HUDEP-2 (cell line): ENCODE measurements at regions not wholly inside any gene's neighbourhood (a gene's known extent, or its start where the extent isn't known, plus 50 kb on each side); places are given as distances from the start of the nearest gene placed in this dataset.
A peak's percentile ranks its signal among the peaks of the same experiment; 100 is the strongest.

ENCODE experiments used
- DNase-seq, 76 experiments: peaks; one replicate each; lab custom pipeline; 2025; ENCODE audit not compliant: unreplicated experiment in 76 of 76; lab: John Stamatoyannopoulos, UW

DNA sequence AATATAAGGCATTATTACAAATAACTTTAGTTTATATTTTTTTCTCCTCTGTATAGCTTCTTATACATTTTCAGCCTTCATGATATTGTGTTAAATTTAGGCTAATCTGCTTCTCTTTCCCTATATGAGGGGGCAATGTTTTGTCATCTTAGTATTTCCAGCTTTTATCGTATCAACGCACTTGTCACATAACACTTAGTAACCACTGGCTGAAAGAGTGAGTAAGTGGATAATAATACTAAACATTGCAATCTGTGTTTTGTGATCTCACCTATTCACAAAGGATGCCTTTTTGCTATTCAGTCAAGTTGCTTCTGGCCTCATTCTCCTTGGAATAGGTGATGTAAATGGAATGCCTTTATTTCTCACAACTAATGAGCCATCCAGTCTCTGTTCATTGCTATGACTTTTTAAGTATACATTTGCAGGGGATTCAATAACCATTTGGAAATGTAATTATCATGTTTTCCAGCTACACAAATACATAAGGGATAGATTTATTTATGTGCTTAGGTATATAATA is 260.9 kb downstream of the BMP4 start:
- no peak for DNase-seq

DNA sequence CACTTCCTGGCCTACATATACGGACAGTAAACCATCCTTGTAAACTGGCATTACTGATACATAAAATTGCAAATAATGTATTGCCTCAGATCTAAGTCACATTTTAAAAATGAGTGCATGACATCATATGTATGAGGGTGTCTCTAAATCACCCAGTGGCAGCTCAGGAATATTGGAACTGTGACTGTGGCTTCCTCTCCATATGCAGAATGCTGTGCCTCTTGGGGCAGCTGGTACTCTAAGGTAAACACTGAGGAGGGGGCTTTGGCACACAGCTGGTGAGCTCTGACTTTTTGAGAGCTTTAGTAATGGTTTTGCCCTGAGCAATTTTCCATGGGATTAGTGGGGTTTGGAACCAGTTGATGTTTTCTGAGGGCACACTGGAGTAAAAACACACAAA is 263.7 kb downstream of the BMP4 start:
- DNase-seq, result no peak

DNA sequence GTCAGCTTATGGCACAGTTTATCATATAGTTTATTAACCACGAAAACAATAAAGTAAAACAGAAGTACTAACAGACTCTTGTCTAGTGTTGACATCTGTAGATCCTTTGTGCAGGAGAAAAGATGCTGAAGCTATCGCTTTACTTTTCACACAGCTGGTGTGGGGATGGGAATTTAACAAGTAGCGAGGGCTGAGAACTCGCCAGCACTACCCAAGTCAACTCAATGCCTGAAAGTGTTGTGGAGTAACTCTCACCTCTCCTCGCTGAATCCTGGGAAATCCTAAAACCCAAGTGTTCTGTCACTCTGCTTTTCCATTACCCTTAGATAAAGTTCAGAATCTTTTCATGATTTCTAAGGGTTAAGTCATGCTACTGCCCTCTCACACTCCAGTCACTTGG is 264.2 kb downstream of the BMP4 start:
- no peak for DNase-seq

DNA sequence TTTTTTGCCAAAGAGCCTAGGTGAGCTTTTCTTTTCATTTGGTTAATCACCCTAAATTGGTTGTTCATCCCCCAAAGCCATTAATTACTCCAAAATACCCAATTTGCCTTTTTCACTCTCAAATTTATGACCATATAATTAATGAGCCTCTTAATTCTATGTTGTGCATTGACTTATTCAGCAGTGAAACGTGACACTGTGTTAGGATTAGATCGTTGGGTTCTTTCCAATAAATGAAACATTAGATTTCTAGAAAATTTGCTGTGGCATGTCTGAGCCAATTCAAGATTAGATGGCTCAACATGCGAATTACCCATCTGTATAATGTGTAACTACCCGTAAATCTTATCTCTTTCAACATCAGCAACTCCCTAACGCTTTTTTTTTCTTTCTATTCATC is 273.4 kb downstream of the BMP4 start:
- DNase-seq, result no peak

DNA sequence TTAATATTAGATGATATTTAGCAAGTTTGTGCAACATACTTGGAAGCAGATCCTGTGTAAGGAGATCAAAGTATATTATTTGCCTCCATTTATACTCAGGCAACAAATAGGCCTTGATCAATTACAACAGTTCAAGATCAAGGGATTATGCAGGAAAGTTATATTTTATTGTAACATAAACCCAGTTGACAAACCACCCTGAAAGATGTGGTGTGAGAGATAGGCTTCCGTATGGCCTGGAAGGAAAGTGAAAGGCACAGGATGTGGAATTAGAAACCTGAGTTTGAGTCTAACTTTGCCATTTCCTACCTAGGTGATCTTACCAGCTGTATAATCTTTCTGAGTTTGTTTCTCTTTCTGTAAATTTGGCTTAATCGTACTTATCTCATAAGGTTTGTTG is 284.1 kb downstream of the BMP4 start:
- DNase-seq, result no peak

DNA sequence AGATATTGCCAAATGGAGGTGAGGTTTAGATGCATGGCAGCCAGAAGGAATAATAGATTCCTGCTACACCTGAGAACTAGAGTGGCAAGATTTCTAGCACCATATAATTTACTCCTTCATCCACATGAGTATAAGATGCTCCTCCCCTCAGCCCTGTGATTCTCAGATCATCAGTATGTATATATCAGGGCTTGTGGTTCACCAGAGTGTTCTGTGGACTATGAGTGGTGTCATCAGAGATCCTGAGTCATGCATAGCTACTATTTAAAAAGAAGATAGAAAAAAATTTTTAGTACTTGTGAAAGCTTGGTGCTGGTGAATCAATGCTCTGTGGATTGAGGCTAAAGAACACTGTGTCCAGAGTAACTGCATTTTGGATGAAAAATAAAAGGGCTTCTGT is 285.9 kb downstream of the BMP4 start:
- no peak for DNase-seq

DNA sequence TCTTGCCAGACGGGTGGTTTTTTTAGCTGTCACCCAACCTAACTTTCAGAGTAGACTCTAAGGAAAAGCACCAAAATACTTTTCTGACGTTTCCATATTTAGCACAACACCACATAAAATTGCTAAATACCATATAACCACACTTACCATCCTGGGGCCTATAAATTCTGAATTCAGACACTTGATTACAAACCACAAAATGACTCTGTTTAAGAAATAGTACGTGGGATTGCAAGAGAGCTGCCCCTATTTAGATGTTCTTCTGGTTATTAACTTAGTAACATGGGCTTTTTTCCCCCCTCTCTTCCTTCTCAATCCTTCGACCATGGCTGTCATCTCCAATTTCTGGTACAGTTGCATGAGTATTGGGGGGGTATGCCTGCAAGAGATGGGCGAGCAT is 287.7 kb downstream of the BMP4 start:
- no peak for DNase-seq

DNA sequence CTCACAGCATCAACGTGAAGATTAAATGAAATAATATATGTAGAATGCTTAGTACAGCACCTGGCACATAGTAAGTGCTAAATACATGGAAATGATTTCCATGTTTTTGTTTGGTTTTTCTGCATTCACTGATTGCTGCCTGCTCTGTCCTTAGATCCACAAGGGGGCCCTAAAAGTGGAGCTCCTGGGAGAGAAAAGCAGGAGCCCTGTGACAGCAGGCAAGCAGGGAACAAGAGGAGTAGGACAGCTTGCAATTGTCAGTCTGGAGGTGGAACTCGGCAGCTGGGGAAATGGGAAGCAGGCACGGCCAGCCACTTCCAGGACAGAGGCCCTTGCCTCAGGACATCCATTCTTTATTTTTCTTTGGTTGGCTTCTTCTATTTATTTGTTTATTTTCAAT is 292.9 kb downstream of the BMP4 start:
- peak in 1 of 76 experiments; percentile 0 for DNase-seq

DNA sequence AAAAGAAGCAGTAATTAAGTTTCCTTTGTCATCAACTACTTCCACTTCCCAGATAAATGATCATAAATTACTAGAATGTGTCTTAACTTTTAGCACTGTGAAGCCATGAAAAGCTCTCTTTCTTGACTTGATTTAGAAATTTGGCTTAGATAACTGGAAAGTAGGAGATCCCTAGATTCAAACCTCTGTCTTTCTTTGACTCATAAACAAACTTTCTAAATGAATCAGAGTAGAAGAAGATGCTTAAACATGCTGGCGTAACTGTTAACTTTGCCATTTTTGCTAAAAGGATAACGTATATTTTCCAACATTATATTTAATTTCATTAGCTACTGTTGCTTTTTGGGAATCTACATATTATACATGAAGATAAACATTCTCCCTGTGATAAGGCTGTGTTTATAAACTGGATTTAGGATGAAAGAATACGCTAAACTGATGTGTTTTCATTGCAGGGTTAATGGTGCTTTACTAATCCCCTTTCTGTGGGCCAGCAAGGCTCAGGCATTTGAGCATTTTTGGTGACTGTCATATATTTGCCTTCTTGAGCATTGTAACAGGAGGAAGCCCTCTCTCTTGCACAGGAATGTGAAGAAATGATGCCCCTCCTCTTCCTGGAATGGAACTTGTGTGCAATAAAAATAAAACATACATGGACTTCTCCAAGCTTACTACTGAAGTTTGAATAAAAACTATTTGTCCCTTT is 301.4 kb downstream of the BMP4 start:
- DNase-seq, result no peak

DNA sequence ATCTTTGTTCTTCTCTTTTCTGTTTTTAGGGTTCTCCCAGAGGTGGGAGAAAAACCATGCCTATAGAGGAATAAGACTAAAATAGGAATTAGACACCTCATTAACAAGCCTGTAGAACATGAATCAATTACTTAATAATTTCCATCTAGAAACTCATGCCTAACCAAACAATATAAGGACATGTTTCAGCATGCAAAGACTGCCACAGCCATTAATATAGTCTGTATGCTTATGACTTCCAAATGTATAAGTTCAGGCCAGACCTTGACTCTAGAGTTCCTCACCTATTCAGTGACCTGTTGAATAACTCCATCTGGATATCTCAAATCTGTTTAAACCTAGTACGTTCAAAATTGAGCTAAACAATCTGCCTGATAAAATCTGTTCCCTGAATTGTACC is 304.6 kb downstream of the BMP4 start:
- no peak for DNase-seq

DNA sequence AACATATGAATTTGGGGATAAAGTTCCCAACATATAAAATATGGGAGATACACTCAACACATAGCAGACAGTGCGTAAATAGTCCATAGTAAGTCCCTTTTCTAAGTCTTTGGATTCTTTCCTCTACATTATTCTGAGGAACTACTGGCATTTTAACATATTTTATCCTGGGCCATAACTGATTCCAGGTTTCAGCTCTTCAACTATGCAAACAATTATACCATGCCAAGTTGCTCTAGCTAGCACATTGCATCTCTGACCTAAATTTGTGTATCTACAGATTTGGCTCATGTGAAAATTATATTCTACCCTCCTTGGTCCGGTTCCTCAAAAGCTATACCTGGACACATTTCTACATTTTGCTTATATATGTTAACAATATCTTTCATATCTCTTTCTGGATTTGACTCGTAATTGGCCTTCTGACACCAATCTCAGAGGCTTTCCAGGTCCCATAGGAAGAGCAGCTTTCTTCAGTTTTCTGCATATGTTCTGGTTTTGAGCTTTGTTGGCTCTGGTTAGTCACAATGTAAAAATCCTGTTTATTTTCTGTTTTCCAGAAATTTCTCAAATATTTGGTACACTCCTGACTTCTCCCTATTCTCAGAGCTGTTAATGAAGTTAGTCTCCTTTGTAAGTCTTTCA is 305.4 kb downstream of the BMP4 start:
- no peak for DNase-seq

DNA sequence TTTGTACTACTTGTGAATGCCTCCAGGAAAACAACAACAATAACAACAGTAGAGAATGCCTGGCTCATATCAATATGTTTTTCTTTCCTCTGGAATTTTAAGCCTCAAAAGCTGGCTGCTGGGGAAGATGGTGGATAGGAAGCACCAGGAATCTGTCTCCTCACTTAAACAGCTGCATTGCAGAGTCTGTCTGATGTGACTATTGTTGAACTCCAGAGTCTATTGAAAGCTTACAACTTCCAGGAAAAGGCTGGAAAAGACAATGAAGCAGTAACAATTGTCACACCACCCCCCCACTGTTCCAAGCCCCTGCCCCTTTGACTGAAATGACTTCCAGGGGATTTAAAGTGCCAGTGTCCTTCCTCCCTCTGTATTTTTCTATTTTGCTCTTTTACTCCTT is 309.7 kb downstream of the BMP4 start:
- no peak for DNase-seq

DNA sequence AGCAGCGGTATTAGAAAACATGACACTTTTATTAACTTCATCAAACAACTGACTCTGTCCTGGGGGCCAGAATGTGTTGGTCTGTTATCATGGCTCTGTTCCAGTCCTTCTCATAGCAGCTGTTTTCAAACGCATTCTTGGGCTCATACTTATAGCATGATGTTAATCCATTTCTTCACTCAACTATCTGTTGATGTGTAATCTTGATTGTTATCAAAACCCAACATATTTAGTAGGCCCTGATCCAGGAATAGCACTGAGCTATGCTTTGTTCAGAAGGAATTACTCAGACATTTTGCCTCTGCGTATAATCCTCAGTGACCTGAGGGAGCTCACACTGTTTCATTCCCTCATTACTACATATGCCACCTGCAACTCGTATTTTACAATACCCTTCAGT is 315.9 kb downstream of the BMP4 start:
- no peak for DNase-seq

DNA sequence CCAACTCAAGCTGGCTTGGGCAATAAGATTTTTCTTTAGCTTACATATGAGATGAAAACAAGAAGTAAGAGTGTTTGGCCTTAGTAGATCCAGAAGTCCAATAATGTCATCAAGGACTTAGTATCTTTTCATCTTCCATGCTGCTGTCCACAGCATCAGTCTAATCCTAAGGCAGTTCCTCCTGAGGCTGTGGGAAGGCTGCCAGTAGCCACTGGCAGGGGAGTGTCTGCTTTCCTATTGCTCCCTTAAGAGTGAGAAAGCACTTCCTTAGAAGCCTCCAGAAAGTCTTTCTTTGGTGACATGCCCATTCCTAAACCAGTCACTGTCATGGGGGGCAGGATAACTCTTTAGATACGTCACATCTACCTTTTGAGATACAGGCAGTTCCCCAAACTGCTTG is 317.7 kb downstream of the BMP4 start:
- DNase-seq, result no peak

DNA sequence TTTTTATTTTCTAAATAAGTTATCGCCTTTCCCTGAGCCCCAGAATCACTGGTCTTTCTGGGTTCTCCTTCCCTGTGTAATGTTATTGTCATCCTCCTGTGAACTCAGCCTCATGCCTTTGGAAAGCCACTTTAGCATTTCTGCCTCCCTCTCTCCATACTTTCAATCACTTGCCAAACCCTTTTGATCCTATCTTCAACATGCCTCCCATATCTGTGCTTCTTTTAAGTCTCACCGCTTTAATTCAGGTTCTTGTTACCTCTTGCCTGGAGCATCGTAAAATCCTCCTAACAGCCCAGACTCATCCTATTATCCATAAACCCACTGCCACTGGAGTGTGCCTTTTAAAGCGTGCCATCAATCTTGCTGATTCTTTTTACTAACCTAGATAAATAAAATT is 321.8 kb downstream of the BMP4 start:
- DNase-seq, result no peak

DNA sequence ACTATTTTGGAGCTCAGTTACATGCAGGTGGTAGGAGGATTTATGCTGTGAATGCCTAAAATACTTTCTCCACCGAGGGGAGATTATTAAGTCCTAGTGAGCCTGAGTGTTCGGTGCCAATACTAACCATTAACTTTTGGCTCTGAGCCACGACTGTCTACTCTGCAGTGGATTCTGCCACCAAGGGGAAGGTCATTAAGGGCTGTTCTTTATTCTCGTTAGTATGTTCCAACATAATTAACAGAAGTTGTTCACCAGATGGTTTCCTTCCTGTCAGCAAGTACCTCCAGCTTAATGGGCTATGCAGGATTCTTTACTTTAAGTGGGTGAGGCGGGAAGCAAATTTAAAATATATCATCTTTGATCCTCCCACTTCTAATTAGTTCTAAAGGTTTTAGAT is 326.3 kb downstream of the BMP4 start:
- DNase-seq, result no peak

DNA sequence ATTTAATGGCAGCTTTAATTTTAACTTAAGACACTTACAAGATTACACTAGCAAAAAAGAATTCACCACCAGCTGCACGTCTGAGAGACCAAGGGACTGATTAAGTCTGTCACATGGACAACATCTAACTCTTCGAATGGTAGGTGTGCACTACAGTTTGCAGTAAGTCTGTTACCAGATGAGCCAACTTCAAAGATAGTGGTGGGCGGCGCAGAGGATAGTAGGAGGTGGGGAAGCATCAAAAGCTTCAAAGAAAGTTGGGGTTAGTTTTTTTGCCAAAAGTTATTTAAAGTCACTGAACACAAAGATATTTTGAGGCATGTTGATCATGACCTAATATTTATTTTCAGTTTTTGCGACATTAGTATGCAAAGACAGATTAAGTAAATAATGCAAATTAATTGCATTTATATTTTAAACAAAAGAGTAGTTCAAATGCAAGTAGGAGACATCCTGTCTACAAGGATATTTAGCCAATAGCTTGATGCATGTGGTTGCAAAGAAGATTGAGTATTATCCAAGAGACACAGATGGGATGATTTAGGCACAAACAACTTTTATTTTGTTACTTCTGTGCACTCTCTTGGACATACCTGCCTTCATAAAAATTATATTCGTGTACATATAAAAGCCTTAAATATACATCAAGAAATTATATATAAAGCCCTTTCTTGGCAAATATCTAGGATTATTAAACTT is 327.7 kb downstream of the BMP4 start:
- DNase-seq, result no peak

DNA sequence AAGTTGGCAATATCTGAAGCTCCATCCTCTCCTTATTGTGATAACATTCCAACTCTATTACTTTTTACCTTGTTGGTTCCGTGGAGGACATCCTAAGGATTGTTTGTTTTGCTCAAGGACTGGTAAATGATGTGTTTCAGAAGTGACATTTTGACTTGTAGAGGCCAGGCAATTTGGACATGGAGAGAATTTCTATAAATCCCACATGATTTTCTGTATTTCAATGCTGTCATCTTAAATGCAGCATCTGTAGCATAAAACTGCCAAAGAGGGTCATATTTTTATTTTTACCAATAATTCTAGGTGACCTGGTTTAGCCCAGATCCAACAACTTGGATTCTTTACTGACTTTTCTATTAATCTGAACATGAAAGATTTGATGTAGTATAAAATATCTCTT is 328.4 kb downstream of the BMP4 start:
- no peak for DNase-seq

DNA sequence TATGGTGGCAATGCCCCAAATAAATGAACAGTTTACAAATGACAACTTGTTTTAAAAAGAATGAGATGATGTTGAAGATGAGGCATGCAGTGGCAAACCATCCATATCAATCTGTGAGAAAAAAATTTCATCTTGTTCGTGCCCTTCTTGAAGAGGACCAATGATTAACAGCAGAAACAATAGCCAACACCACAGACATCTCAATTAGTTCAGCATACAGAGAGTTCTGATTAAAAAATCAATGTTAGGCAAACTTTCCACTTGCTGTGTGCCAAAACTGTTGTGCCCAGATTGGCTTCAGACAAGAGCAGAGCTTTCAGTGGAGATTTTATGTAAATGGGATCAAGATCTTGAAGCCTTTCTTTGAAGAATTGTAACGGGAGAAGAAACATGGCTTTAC is 329.9 kb downstream of the BMP4 start:
- no peak for DNase-seq

DNA sequence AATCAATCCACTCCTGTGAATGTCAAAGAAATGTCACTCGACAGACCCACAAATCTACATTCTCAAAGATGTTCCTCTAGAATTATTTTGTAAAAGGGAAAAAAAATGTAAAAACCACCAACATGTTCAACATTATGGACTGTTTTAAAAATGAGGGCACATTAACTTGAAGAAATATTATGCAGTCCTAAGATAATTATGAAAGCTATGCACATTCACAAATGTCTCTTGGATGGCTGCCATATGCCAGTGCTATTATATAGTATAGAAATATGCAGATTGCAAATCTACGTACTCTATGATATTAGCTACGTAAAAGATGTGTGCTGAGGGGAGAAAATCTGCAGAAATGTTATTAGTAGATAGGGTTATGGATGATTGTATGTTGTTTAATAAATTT is 334.2 kb downstream of the BMP4 start:
- no peak for DNase-seq

DNA sequence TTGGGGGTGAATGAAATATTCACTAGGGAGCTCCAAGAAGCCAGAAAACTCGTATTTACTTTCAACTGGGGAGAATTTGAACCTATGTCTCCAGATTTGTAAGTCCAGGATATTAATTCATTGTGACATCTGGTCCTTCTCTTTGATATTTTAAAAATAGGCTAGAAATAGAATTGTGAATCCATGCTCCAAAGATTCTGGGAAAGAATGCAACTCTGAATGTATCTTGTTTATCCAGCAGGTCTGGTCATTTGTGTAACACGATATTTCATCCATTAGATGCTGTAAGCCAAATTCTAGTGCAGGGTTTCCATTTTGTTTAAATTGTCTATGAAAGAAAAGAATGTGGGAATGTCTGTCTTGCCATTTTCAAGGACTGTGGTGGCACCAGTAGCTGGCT is 334.7 kb downstream of the BMP4 start:
- DNase-seq, result no peak

DNA sequence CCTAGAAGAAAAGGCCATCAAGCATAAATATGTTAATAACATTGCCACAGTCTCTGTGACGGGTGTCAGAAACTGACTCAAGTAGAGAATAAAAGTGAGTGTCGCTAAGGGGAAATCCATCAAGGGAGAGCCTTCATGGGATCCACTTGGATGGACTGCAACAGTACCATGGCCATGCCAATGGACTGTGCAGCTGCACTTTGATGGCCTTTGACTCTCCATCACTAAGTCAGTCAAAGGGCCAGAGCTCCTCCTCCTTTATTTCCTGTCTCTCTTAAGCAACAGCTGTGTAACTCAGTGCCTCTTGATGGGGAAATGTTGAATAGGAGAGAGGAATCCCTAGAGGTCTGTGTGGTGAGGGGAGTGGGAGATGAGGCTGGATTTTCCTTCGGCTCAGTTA is 335.2 kb downstream of the BMP4 start:
- DNase-seq, result no peak
